SH-SY5Y (cell line): ENCODE measurements at regions not wholly inside any gene's neighbourhood (a gene's known extent, or its start where the extent isn't known, plus 50 kb on each side); places are given as distances from the start of the nearest gene placed in this dataset.

ENCODE experiments used
- GATA2 ChIP-seq: IDR thresholded peaks from 2 replicates; pipeline ENCODE4 v1.6.1; 2011; ENCODE audit warnings: mild to moderate bottlenecking, low read depth, low read length
- GATA3 ChIP-seq: IDR thresholded peaks from 2 replicates; pipeline ENCODE4 v1.6.1; 2011; ENCODE audit warnings: low read depth, mild to moderate bottlenecking, low read length, moderate library complexity

DNA sequence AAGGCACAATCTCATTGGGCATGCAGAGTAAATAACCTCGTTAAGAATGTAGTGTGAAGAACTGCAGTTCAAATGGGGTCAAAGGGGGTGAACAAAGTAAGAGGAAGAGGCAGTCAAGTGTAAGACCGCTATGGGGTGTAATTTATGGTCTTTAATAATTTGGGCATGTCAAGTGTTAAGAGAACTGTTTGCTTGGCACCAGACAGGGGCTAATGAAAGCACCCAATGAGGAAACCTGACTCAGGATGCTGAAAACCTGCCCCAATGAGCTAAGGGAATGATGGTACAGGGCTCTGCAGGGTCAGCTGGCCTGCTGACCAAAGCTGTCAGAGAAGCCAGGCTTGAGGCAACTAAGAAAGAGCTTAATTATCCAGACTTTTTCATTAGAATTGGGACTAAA is 368.1 kb downstream of the DTWD2 start:
- TF ChIP-seq GATA3 = no peak
- TF ChIP-seq GATA2 = no peak
